ENCODE measurements at regions not wholly inside any gene's neighbourhood (a gene's known extent, or its start where the extent isn't known, plus 50 kb on each side); places are given as distances from the start of the nearest gene placed in this dataset.

- no peak for DNase-seq (ENCODE audit: low read depth in 2 of 2)
These were observed 109.6 kb downstream of the ICOS start for GRCh38 chr2:204046145-204046544.

- DNase-seq (ENCODE audit: low read depth in 2 of 2) = no peak
These were observed 113.1 kb downstream of the ICOS start for GRCh38 chr2:204049635-204050034.

- DNase-seq (ENCODE audit: low read depth in 2 of 2) = no peak
These were observed 114.1 kb downstream of the ICOS start for GRCh38 chr2:204050681-204051080.

GRCh38 chr2:204051476-204051875, 114.9 kb downstream of the ICOS start:
- DNase-seq (ENCODE audit: low read depth in 2 of 2) = no peak

GRCh38 chr2:204051984-204052556, 115.5 kb downstream of the ICOS start:
- no peak for DNase-seq (ENCODE audit: low read depth in 2 of 2)

GRCh38 chr2:204059016-204059415, 122.5 kb downstream of the ICOS start:
- DNase-seq (ENCODE audit: low read depth in 2 of 2) = no peak

- no peak for DNase-seq (ENCODE audit: low read depth in 2 of 2)
These were observed 124.3 kb downstream of the ICOS start for GRCh38 chr2:204060841-204061240.

GRCh38 chr2:204061241-204061640, 124.7 kb downstream of the ICOS start:
- no peak for DNase-seq (ENCODE audit: low read depth in 2 of 2)

GRCh38 chr2:204064119-204064518, 127.6 kb downstream of the ICOS start:
- DNase-seq (ENCODE audit: low read depth in 2 of 2) = no peak

GRCh38 chr2:204065566-204065965, 129.0 kb downstream of the ICOS start:
- DNase-seq (ENCODE audit: low read depth in 2 of 2) = no peak

- no peak for DNase-seq (ENCODE audit: low read depth in 2 of 2)
These were observed 129.5 kb downstream of the ICOS start for GRCh38 chr2:204066051-204066450.

GRCh38 chr2:204069804-204070203, 133.2 kb downstream of the ICOS start:
- no peak for DNase-seq (ENCODE audit: low read depth in 2 of 2)

- peak; percentile 69 to 81 for DNase-seq (ENCODE audit: low read depth in 2 of 2)
These were observed 136.1 kb downstream of the ICOS start for GRCh38 chr2:204072443-204073324.

- DNase-seq (ENCODE audit: low read depth in 2 of 2) = no peak
These were observed 137.9 kb downstream of the ICOS start for GRCh38 chr2:204074456-204074855.

- no peak for DNase-seq (ENCODE audit: low read depth in 2 of 2)
These were observed 141.6 kb downstream of the ICOS start for GRCh38 chr2:204078003-204078698.

GRCh38 chr2:204081487-204082425, 145.2 kb downstream of the ICOS start:
- no peak for DNase-seq (ENCODE audit: low read depth in 2 of 2)

- no peak for DNase-seq (ENCODE audit: low read depth in 2 of 2)
These were observed 149.6 kb downstream of the ICOS start for GRCh38 chr2:204086167-204086566.

- DNase-seq (ENCODE audit: low read depth in 2 of 2) = no peak
These were observed 152.5 kb downstream of the ICOS start for GRCh38 chr2:204089105-204089504.

GRCh38 chr2:204089574-204089973, 153.0 kb downstream of the ICOS start:
- DNase-seq (ENCODE audit: low read depth in 2 of 2) = no peak

GRCh38 chr2:204090021-204090420, 153.5 kb downstream of the ICOS start:
- no peak for DNase-seq (ENCODE audit: low read depth in 2 of 2)

GRCh38 chr2:204104811-204105210, 168.2 kb downstream of the ICOS start:
- DNase-seq (ENCODE audit: low read depth in 2 of 2) = no peak

- DNase-seq (ENCODE audit: low read depth in 2 of 2) = peak in 1 of 2 donors; percentile 46
These were observed 171.8 kb downstream of the ICOS start for GRCh38 chr2:204108330-204108751.
